ENCODE measurements at regions not wholly inside any gene's neighbourhood (a gene's known extent, or its start where the extent isn't known, plus 50 kb on each side); places are given as distances from the start of the nearest gene placed in this dataset.

- TF ChIP-seq GATA2 (IDR thresholded peaks at IDR 0.05; ENCODE audit: low read depth, low read length) (no peak), GATA3 (IDR thresholded peaks at IDR 0.05; ENCODE audit: low read depth, low read length) (no peak)
Observed at GRCh38 chr19:30086916-30087315, 144.9 kb downstream of the URI1 start.

Measured in SH-SY5Y (cell line).